ENCODE measurements at regions not wholly inside any gene's neighbourhood (a gene's known extent, or its start where the extent isn't known, plus 50 kb on each side); places are given as distances from the start of the nearest gene placed in this dataset.

GRCh38 chr9:120071760-120072159 lies 508.2 kb downstream of the CDK5RAP2 start:
- TF ChIP-seq CTCF (IDR thresholded peaks at IDR 0.05) (no peak), POLR2AphosphoS5 (IDR thresholded peaks at IDR 0.05) (no peak), POLR2A (IDR thresholded peaks at IDR 0.05) (no peak)
